WTC11 (cell line): ENCODE measurements at regions not wholly inside any gene's neighbourhood (a gene's known extent, or its start where the extent isn't known, plus 50 kb on each side); places are given as distances from the start of the nearest gene placed in this dataset.
"Not testable (repeated sequence)": the region's sequence is repeated elsewhere in the genome, so short reads cannot be mapped to it uniquely, and the experiment has no call there.

ENCODE experiments used
- AFF4 ChIP-seq: sonication (generic); formaldehyde crosslinking; IDR thresholded peaks from 2 replicates; pipeline ENCODE4 v1.8.1; 2023; ENCODE audit warnings: mild to moderate bottlenecking, missing genetic modification reagents, borderline replicate concordance
- ATF6 ChIP-seq: sonication (generic); formaldehyde crosslinking; IDR thresholded peaks from 2 replicates; pipeline ENCODE4 v1.8.1; 2023; ENCODE audit warnings: mild to moderate bottlenecking, missing genetic modification reagents
- CREB1 ChIP-seq: sonication (generic); formaldehyde crosslinking; IDR thresholded peaks from 2 replicates; pipeline ENCODE4 v1.8.0; 2023; ENCODE audit warnings: mild to moderate bottlenecking, missing genetic modification reagents
- CTCF ChIP-seq: fragments of 200-600 bp; IDR thresholded peaks from 2 replicates; pipeline ENCODE4 v1.8.0; 2022; ENCODE audit warnings: antibody characterized with exemption
- ZNF232 ChIP-seq: sonication (generic); formaldehyde crosslinking; IDR thresholded peaks from 2 replicates; pipeline ENCODE4 v1.8.0; 2022; ENCODE audit warnings: mild to moderate bottlenecking, missing genetic modification reagents
- ZNF263 ChIP-seq: sonication (generic); formaldehyde crosslinking; IDR thresholded peaks from 2 replicates; pipeline ENCODE4 v1.8.1; 2022; ENCODE audit warnings: low read depth, mild to moderate bottlenecking, moderate library complexity, missing genetic modification reagents
- ZNF416 ChIP-seq: fragments of 250-450 bp; sonication (Bioruptor Pico); IDR thresholded peaks from 2 replicates; pipeline ENCODE4 v1.9.0; 2021; ENCODE audit warnings: mild to moderate bottlenecking, inconsistent platforms
- TF ChIP-seq, protein P1 (sequence below): sonication (generic); formaldehyde crosslinking; IDR thresholded peaks from 2 replicates; pipeline ENCODE4 v1.8.1; 2023; ENCODE audit warnings: mild to moderate bottlenecking, missing genetic modification reagents, moderate library complexity
- TF ChIP-seq, protein P2 (sequence below): sonication (generic); formaldehyde crosslinking; IDR thresholded peaks from 2 replicates; pipeline ENCODE4 v1.8.1; 2022; ENCODE audit warnings: mild to moderate bottlenecking, missing genetic modification reagents, moderate library complexity, borderline replicate concordance

DNA sequence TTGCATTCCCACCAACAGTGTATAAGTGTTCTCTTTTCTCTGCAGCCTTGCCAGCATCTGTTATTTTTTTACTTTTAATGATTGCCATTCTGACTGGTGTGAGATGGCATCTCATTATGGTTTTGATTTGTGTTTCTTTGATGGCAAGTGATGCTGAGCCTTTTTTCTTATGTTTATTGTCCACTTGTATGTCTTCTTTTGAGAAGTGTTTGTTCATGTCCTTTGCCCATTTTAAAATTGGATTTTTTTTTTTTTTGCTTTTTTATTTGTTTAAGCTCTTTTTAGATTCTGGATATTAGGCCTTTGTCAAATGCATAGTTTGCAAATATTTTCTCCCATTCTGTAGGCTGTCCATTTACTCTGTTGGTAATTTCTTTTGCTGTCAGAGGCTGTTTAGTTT, 134.4 kb downstream of the APIP start:
- not testable (repeated sequence) for TF ChIP-seq ZNF232 (CRISPR knock-in tag); ZNF416 (CRISPR knock-in tag); CTCF; AFF4 (CRISPR knock-in tag); CREB1 (CRISPR knock-in tag); ZNF263; ATF6 (CRISPR knock-in tag)
- TF ChIP-seq, protein P1, sequence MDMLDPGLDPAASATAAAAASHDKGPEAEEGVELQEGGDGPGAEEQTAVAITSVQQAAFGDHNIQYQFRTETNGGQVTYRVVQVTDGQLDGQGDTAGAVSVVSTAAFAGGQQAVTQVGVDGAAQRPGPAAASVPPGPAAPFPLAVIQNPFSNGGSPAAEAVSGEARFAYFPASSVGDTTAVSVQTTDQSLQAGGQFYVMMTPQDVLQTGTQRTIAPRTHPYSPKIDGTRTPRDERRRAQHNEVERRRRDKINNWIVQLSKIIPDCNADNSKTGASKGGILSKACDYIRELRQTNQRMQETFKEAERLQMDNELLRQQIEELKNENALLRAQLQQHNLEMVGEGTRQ (CRISPR knock-in tag), result not testable (repeated sequence)
- TF ChIP-seq, protein P2, sequence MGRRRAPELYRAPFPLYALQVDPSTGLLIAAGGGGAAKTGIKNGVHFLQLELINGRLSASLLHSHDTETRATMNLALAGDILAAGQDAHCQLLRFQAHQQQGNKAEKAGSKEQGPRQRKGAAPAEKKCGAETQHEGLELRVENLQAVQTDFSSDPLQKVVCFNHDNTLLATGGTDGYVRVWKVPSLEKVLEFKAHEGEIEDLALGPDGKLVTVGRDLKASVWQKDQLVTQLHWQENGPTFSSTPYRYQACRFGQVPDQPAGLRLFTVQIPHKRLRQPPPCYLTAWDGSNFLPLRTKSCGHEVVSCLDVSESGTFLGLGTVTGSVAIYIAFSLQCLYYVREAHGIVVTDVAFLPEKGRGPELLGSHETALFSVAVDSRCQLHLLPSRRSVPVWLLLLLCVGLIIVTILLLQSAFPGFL, result not testable (repeated sequence)
